Peyer's patch (tissue), 4 donors: ENCODE measurements at regions not wholly inside any gene's neighbourhood (a gene's known extent, or its start where the extent isn't known, plus 50 kb on each side); places are given as distances from the start of the nearest gene placed in this dataset.

Experiments
- CTCF ChIP-seq, 6 experiments: fragments of 450-650 bp in 4 of 6; fragments of 200-600 bp in 2 of 6; sonication (generic) in 1 of 6; IDR thresholded peaks; one replicate each; pipeline ENCODE4 v1.5.1; 2017 to 2019; ENCODE audit warnings: antibody characterized with exemption in 6 of 6, mild to moderate bottlenecking in 3 of 6, moderate library complexity in 1 of 6
- POLR2A ChIP-seq, 2 donors: fragments of 450-650 bp; IDR thresholded peaks; one replicate each; pipeline ENCODE4 v1.5.1; 2017; ENCODE audit warnings: antibody characterized with exemption in 2 of 2, mild to moderate bottlenecking in 2 of 2, moderate library complexity in 2 of 2

GRCh38 chr22:40112595-40112994 lies 65.1 kb upstream of the TNRC6B start:
- no peak for TF ChIP-seq POLR2A (IDR thresholded peaks at IDR 0.05)
- TF ChIP-seq CTCF (IDR thresholded peaks at IDR 0.05): no peak
